HUES6 (cell line): ENCODE measurements at regions not wholly inside any gene's neighbourhood (a gene's known extent, or its start where the extent isn't known, plus 50 kb on each side); places are given as distances from the start of the nearest gene placed in this dataset.

ENCODE experiments used
- H3K27ac ChIP-seq: 2 replicates; pipeline ENCODE4 v1.7.0; 2013; ENCODE audit warnings: low read depth, mild to moderate bottlenecking, low read length, inconsistent platforms
- H3K27me3 ChIP-seq: 2 replicates; pipeline ENCODE4 v1.6.1; 2013; ENCODE audit warnings: low read length; ENCODE audit not compliant: control insufficient read depth, insufficient read depth
- H3K36me3 ChIP-seq: 2 replicates; pipeline ENCODE4 v1.6.1; 2013; ENCODE audit warnings: low read length; ENCODE audit not compliant: control insufficient read depth, insufficient read depth
- H3K4me1 ChIP-seq: 2 replicates; pipeline ENCODE4 v1.6.1; 2013; ENCODE audit warnings: low read length; ENCODE audit not compliant: control insufficient read depth, insufficient read depth
- H3K4me3 ChIP-seq: 2 replicates; pipeline ENCODE4 v1.5.1; 2013; ENCODE audit warnings: low read depth, low read length
- H3K9ac ChIP-seq: one replicate; pipeline ENCODE4 v1.6.1; 2013; ENCODE audit warnings: mild to moderate bottlenecking, low read length
- H3K9me3 ChIP-seq: 2 replicates; pipeline ENCODE4 v1.6.1; 2013; ENCODE audit warnings: low read depth, low read length; ENCODE audit not compliant: control insufficient read depth, insufficient read depth

DNA sequence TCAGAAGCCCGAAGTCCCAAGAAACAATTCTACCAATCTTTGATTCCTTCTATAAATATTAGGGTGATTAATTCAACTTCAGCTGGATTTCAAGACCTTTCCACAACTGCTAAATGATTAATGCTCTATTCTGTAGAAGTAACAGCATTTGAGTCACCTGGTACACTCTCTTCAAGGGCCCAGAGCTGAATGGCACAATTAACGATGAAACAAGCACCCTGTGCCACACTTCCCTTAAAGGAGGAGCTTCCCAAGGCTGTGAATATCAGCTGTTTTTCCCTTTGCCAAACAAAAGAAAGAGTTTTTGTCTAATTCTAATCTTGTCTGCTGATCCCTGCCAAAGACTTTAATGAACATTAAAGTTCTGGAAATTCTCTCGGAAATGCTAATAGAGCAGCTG, 56.0 kb downstream of the BOD1L2 start:
- H3K27ac ChIP-seq: no peak overlapping the region
- peaks cover 21% of the 10 kb centered on the region for H3K4me1 ChIP-seq

GRCh38 chr18:57205641-57206040, 58.8 kb downstream of the BOD1L2 start:
- Histone ChIP-seq H3K9ac (no peak overlapping the region), H3K9me3 (no peaks in the 10 kb centered on the region; the same call in 1 of the 2 replicates), H3K4me1 (peaks cover 46% of the 10 kb centered on the region), H3K27me3 (no peaks in the 10 kb centered on the region), H3K27ac (no peak overlapping the region), H3K4me3 (no peak overlapping the region), H3K36me3 (no peaks in the 10 kb centered on the region)

More for the DNA sequence above, 56.0 kb downstream of the BOD1L2 start:
- Histone ChIP-seq H3K27me3 (no peaks in the 10 kb centered on the region), H3K4me3 (no peak overlapping the region), H3K36me3 (no peaks in the 10 kb centered on the region), H3K9me3 (no peaks in the 10 kb centered on the region; the same call in 1 of the 2 replicates), H3K9ac (no peak overlapping the region)

GRCh38 chr18:57207124-57207916, 60.4 kb downstream of the BOD1L2 start:
- Histone ChIP-seq H3K4me1 (peaks cover 51% of the 10 kb centered on the region), H3K36me3 (no peaks in the 10 kb centered on the region), H3K27me3 (no peaks in the 10 kb centered on the region), H3K9ac (no peak overlapping the region), H3K4me3 (no peak overlapping the region), H3K27ac (no peak overlapping the region), H3K9me3 (no peaks in the 10 kb centered on the region; the same call in 1 of the 2 replicates)

- H3K27me3 ChIP-seq: no peaks in the 10 kb centered on the region
- no peak overlapping the region for H3K27ac ChIP-seq
- peaks cover 51% of the 10 kb centered on the region for H3K4me1 ChIP-seq
- no peak overlapping the region for H3K9ac ChIP-seq
- no peak overlapping the region for H3K4me3 ChIP-seq
- H3K36me3 ChIP-seq: no peaks in the 10 kb centered on the region
- no peaks in the 10 kb centered on the region; the same call in 1 of the 2 replicates for H3K9me3 ChIP-seq
These were observed 61.2 kb downstream of the BOD1L2 start for GRCh38 chr18:57208047-57208446.

- peak overlapping the region; percentile 42 for H3K4me3 ChIP-seq
- peaks cover 51% of the 10 kb centered on the region for H3K4me1 ChIP-seq
- peak overlapping the region; percentile 53 for H3K9ac ChIP-seq
- peaks cover 4% of the 10 kb centered on the region for H3K9me3 ChIP-seq
- H3K36me3 ChIP-seq: no peaks in the 10 kb centered on the region
- no peaks in the 10 kb centered on the region for H3K27me3 ChIP-seq
- H3K27ac ChIP-seq: no peak overlapping the region
These were observed 62.8 kb downstream of the BOD1L2 start for GRCh38 chr18:57209713-57210106.

GRCh38 chr18:57210107-57210715, 63.3 kb downstream of the BOD1L2 start:
- Histone ChIP-seq H3K9me3 (peaks cover 4% of the 10 kb centered on the region), H3K9ac (peak overlapping the region; percentile 53), H3K4me3 (peak overlapping the region; percentile 42), H3K27ac (no peak overlapping the region), H3K36me3 (no peaks in the 10 kb centered on the region), H3K4me1 (peaks cover 51% of the 10 kb centered on the region), H3K27me3 (no peaks in the 10 kb centered on the region)

GRCh38 chr18:57210716-57211411, 64.0 kb downstream of the BOD1L2 start:
- Histone ChIP-seq H3K9ac (no peak overlapping the region), H3K4me3 (peak overlapping the region; percentile 42; the same call in 1 of the 2 replicates), H3K27me3 (no peaks in the 10 kb centered on the region), H3K4me1 (peaks cover 50% of the 10 kb centered on the region), H3K36me3 (no peaks in the 10 kb centered on the region), H3K27ac (no peak overlapping the region), H3K9me3 (peaks cover 4% of the 10 kb centered on the region)

DNA sequence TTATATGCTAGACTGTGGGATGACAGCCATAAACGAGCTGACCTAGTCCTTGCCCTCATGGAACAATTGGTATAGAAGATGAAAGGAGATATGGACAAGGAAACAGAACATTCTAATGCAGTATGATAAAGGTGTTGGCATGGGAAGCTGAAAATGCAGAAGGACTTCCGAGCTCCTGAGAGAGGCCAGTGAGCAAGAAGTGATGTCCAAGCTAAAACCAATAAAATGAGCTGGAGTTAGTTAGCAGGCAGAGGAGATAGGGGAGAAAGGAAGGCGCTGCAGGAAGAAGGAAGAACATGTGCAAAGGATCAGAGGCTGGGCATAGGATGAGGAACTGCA, 64.5 kb downstream of the BOD1L2 start:
- no peaks in the 10 kb centered on the region for H3K36me3 ChIP-seq
- no peaks in the 10 kb centered on the region for H3K27me3 ChIP-seq
- H3K9ac ChIP-seq: no peak overlapping the region
- peaks cover 45% of the 10 kb centered on the region for H3K4me1 ChIP-seq
- peaks cover 4% of the 10 kb centered on the region for H3K9me3 ChIP-seq
- no peak overlapping the region for H3K27ac ChIP-seq
- H3K4me3 ChIP-seq: no peak overlapping the region

- no peaks in the 10 kb centered on the region for H3K27me3 ChIP-seq
- H3K36me3 ChIP-seq: no peaks in the 10 kb centered on the region
- H3K9me3 ChIP-seq: peaks cover 4% of the 10 kb centered on the region
- no peak overlapping the region for H3K4me3 ChIP-seq
- H3K4me1 ChIP-seq: peaks cover 41% of the 10 kb centered on the region
- no peak overlapping the region for H3K27ac ChIP-seq
- no peak overlapping the region for H3K9ac ChIP-seq
These were observed 64.9 kb downstream of the BOD1L2 start for GRCh38 chr18:57211776-57212175.

DNA sequence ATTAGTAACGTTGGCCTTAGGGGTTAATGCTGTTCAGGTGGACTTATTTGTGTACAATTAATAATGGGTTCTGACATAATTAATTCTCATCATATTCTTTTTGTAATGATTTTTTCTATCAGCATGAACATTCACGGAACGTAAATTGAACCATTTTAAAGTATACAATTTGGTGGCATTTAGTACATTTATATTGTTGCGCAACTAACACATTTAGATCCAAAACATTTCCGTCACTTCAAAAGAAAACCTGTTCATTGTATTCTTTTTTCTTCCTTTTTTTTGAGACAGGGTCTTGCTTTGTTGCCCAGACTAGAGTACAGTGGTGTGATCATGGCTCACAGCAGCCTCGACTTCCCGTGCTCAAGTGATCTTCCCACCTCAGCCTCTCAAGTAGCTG, 65.8 kb downstream of the BOD1L2 start:
- Histone ChIP-seq H3K9me3 (peaks cover 4% of the 10 kb centered on the region), H3K4me3 (no peak overlapping the region), H3K4me1 (peaks cover 32% of the 10 kb centered on the region), H3K27me3 (no peaks in the 10 kb centered on the region), H3K27ac (no peak overlapping the region), H3K9ac (no peak overlapping the region), H3K36me3 (no peaks in the 10 kb centered on the region)

- Histone ChIP-seq H3K36me3 (no peaks in the 10 kb centered on the region), H3K27ac (no peak overlapping the region), H3K4me1 (peaks cover 13% of the 10 kb centered on the region), H3K9ac (no peak overlapping the region), H3K9me3 (peaks cover 4% of the 10 kb centered on the region), H3K4me3 (no peak overlapping the region), H3K27me3 (no peaks in the 10 kb centered on the region)
These were observed 68.1 kb downstream of the BOD1L2 start for GRCh38 chr18:57214976-57215375.
